Adrenal gland (tissue), 9 donors: ENCODE measurements at regions not wholly inside any gene's neighbourhood (a gene's known extent, or its start where the extent isn't known, plus 50 kb on each side); places are given as distances from the start of the nearest gene placed in this dataset.

Source experiments
- DNase-seq, 7 donors: peaks; one replicate each; pipeline ENCODE4 v3.0.0-alpha.2; 2019 to 2020
- H3K27ac ChIP-seq, 5 donors: fragments of 200-600 bp; sonication (generic) in 4 of 5; 1 replicate in 3 of 5; 2 replicates in 2 of 5; pipeline versions ENCODE4 v1.5.1 to v1.8.0; 2016 to 2020; ENCODE audit warnings: mild to moderate bottlenecking in 1 of 5
- H3K27me3 ChIP-seq: fragments of 200-600 bp; 2 replicates; pipeline ENCODE4 v1.8.0; 2021
- H3K36me3 ChIP-seq, 2 donors: fragments of 200-600 bp; replicated peaks in 1 of 2; 1 replicate in 1 of 2; 2 replicates in 1 of 2; pipeline versions ENCODE4 v1.5.1 to v1.8.0; 2018 to 2022
- H3K4me1 ChIP-seq, 2 donors: fragments of 200-600 bp; replicated peaks in 1 of 2; 1 replicate in 1 of 2; 2 replicates in 1 of 2; pipeline versions ENCODE4 v1.5.1 to v1.8.0; 2018 to 2021
- H3K4me3 ChIP-seq, 4 donors: fragments of 200-600 bp; sonication (generic) in 3 of 4; one replicate each; pipeline ENCODE4 v1.5.1; 2016 to 2018
- H3K9me3 ChIP-seq, 3 donors: fragments of 200-600 bp; sonication (generic) in 1 of 3; replicated peaks in 1 of 3; 1 replicate in 2 of 3; 2 replicates in 1 of 3; pipeline versions ENCODE4 v1.5.1 to v1.8.0; 2016 to 2021
- CTCF ChIP-seq, 6 experiments: fragments of 450-650 bp in 4 of 6; fragments of 200-600 bp in 2 of 6; sonication (generic) in 1 of 6; IDR thresholded peaks; 1 replicate in 5 of 6; 2 replicates in 1 of 6; pipeline versions ENCODE4 v1.5.1 to v1.8.0; 2016 to 2021; ENCODE audit warnings: antibody characterized with exemption in 6 of 6, mild to moderate bottlenecking in 2 of 6, moderate library complexity in 1 of 6
- POLR2A ChIP-seq, 2 donors: fragments of 450-650 bp; IDR thresholded peaks; one replicate each; pipeline ENCODE4 v1.6.1; 2017; ENCODE audit warnings: antibody characterized with exemption in 2 of 2, mild to moderate bottlenecking in 2 of 2, moderate library complexity in 1 of 2
- WGBS, 4 donors: extraction: QIAGEN DNeasy Blood & Tissue Kit in 2 of 4; methylation state at CpG; one replicate each; pipeline versions ENCODE4 v1.1.5 to v1.1.7; 2013 to 2017; 5-methylcytosine and 5-hydroxymethylcytosine counted together
- intact Hi-C, 2 donors: fragments of 100-400 bp; cut with DNase I; formaldehyde crosslinking; loops; one replicate each; pipeline versions ENCODE4 v1.14.1 to v1.15.0; 2022 to 2023
- donor health status: healthy with polysubstance abuse.
- donor health status: Bipolar disorder and iron deficiency.
- donor health status: DM: yes; HTN: yes; CAD: no.
- donor health status: DM: no; HTN: no; CAD: no.
- donor health status: DM: no; HTN: no; CAD: no.

- Histone ChIP-seq H3K27ac (no peak overlapping the region), H3K4me3 (no peak overlapping the region), H3K36me3 (no peaks in the 10 kb centered on the region), H3K9me3 (no peaks in the 10 kb centered on the region), H3K4me1 (no peaks in the 10 kb centered on the region), H3K27me3 (no peaks in the 10 kb centered on the region)
- TF ChIP-seq CTCF (IDR thresholded peaks at IDR 0.05), result no peak
- TF ChIP-seq POLR2A (IDR thresholded peaks at IDR 0.05), result no peak
- no peak for DNase-seq
- WGBS, 4 donors, result 66 to 78% (median 72%) methylated on average over 5 of the region's 5 CpGs
- intact Hi-C loops, result no loop called here
These were observed 98.6 kb downstream of the SUCNR1 start for GRCh38 chr3:151971814-151972579.

- intact Hi-C loops, result no loop called here
- no peaks in the 10 kb centered on the region for H3K27me3 ChIP-seq
- 40 to 52% (median 48%) methylated on average over 3 of the region's 3 CpGs for WGBS, 4 donors
These were observed 100.6 kb downstream of the SUCNR1 start for GRCh38 chr3:151974067-151974466.

GRCh38 chr3:151976211-151977050 lies 103.0 kb downstream of the SUCNR1 start:
- Histone ChIP-seq H3K36me3 (no peaks in the 10 kb centered on the region), H3K4me1 (no peaks in the 10 kb centered on the region), H3K27me3 (no peaks in the 10 kb centered on the region), H3K27ac (no peak overlapping the region), H3K9me3 (no peaks in the 10 kb centered on the region), H3K4me3 (no peak overlapping the region)
- TF ChIP-seq POLR2A (IDR thresholded peaks at IDR 0.05) (no peak), CTCF (IDR thresholded peaks at IDR 0.05) (no peak)
- no peak for DNase-seq
- 43 to 59% (median 57%) methylated on average over 3 of the region's 3 CpGs for WGBS, 4 donors
- intact Hi-C loops, result no loop called here

More at GRCh38 chr3:151974067-151974466, 100.6 kb downstream of the SUCNR1 start:
- H3K9me3 ChIP-seq, result no peaks in the 10 kb centered on the region
- no peak overlapping the region for H3K4me3 ChIP-seq
- H3K4me1 ChIP-seq, result no peaks in the 10 kb centered on the region
- no peak for DNase-seq
- H3K36me3 ChIP-seq, result no peaks in the 10 kb centered on the region
- TF ChIP-seq POLR2A (IDR thresholded peaks at IDR 0.05), result no peak
- no peak for TF ChIP-seq CTCF (IDR thresholded peaks at IDR 0.05)
- no peak overlapping the region for H3K27ac ChIP-seq

GRCh38 chr3:151979906-151980305 lies 106.5 kb downstream of the SUCNR1 start:
- Histone ChIP-seq H3K4me1 (no peaks in the 10 kb centered on the region), H3K9me3 (no peaks in the 10 kb centered on the region), H3K27ac (no peak overlapping the region), H3K36me3 (no peaks in the 10 kb centered on the region), H3K4me3 (no peak overlapping the region), H3K27me3 (no peaks in the 10 kb centered on the region)
- TF ChIP-seq POLR2A (IDR thresholded peaks at IDR 0.05) (no peak), CTCF (IDR thresholded peaks at IDR 0.05) (no peak)
- intact Hi-C loops, result no loop called here
- WGBS, 4 donors, result 9 to 24% (median 13%) methylated on average over 1 of the region's 1 CpG
- no peak for DNase-seq
